ENCODE measurements at regions not wholly inside any gene's neighbourhood (a gene's known extent, or its start where the extent isn't known, plus 50 kb on each side); places are given as distances from the start of the nearest gene placed in this dataset.

DNA sequence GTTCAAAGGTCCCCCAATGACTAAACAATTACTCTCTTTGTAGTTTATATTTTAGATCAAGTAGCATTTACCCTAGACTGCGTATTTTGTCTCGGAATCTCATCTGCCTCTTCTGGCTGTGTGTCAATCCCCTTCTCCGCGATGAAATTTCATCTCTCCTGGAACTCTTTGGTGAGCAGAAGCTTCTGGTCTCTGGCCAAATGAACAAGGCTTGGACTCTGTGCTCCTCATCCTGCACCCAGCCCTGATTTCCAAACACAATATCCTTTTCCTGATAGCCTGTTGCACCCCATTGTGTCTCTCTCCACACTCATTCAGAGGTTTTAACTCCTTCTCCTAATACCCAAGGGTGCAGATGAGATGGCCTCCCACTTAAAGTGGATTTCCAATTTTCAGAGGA lies 609.4 kb upstream of the CDH5 start:
- Mint-ChIP-seq H3K27me3 (ENCODE audit: low read depth) (peaks cover 6% of the 10 kb centered on the region), H3K4me1 (peaks cover 6% of the 10 kb centered on the region), H3K36me3 (ENCODE audit: low read depth) (no peaks in the 10 kb centered on the region), H3K9me3 (no peaks in the 10 kb centered on the region), H3K27ac (ENCODE audit: unreplicated experiment) (no peak overlapping the region), H3K4me3 (no peak overlapping the region)
- TF ChIP-seq, protein P1, sequence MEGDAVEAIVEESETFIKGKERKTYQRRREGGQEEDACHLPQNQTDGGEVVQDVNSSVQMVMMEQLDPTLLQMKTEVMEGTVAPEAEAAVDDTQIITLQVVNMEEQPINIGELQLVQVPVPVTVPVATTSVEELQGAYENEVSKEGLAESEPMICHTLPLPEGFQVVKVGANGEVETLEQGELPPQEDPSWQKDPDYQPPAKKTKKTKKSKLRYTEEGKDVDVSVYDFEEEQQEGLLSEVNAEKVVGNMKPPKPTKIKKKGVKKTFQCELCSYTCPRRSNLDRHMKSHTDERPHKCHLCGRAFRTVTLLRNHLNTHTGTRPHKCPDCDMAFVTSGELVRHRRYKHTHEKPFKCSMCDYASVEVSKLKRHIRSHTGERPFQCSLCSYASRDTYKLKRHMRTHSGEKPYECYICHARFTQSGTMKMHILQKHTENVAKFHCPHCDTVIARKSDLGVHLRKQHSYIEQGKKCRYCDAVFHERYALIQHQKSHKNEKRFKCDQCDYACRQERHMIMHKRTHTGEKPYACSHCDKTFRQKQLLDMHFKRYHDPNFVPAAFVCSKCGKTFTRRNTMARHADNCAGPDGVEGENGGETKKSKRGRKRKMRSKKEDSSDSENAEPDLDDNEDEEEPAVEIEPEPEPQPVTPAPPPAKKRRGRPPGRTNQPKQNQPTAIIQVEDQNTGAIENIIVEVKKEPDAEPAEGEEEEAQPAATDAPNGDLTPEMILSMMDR (conservative IDR thresholded peaks at IDR 0.05), result no peak
- no peak for DNase-seq (ENCODE audit: low read depth, low spot score)

DNA sequence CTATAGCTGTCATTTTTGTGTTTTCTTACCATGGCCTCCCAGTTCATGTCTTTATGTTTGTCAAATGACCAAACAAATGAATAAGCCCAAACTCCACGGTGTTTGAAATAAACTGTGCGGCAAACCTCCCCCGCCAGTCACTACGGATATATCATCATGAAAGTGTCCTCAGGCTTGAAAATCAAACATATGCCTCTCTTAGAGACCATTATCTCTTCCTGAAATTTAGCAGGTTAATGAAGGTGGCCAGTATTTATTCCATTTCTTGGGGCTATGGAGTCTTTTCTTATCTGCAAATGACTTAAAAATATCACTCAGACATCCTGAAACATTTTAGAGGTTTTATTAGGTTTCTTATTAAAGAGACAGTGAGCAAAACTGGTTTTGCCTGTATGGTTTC lies 610.3 kb upstream of the CDH5 start:
- Mint-ChIP-seq H3K4me3 (no peak overlapping the region), H3K27me3 (ENCODE audit: low read depth) (peaks cover 6% of the 10 kb centered on the region), H3K4me1 (peaks cover 6% of the 10 kb centered on the region), H3K9me3 (no peaks in the 10 kb centered on the region), H3K27ac (ENCODE audit: unreplicated experiment) (no peak overlapping the region), H3K36me3 (ENCODE audit: low read depth) (no peaks in the 10 kb centered on the region)
- TF ChIP-seq, protein P1 (conservative IDR thresholded peaks at IDR 0.05), result no peak
- DNase-seq (ENCODE audit: low read depth, low spot score), result no peak

DNA sequence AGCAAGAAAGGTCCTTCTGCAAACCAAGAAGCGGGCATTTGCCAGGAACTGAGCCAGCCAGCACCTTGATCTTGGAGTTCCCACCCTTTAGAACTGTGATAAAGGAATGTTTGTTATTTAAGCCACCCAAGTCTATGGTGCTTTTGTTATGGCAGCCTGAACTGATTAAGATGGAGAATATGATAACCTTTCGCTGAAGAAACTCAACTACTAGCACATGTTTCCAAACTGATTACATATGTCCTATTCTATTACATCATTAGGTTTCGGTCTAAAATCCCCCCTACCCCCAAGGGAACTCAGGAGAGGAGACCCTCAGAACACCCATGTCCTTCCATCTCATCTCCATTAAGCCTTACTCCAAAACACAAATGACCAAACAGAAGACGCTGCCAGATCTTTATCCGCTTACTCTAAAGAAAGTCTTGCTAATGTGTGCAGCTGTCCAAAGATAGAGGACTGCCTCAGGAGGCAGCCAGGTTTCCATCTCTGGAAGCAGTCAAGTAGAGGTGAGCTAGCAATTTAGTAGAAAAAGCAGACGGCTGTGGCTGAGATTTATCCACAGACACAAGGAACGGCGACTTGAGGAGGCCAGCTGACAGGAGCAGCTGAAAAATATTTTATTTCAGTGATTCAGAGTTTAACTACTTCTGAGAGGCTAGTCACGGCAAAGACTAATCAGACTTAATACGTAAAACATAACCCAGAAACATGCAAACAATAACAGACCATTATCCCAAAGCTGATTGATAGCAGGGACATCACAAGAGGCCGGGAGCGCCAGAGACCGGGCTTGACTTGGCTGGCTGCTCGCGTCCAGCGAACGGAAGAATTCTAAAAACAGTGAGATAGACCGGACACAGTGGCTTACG lies 611.4 kb upstream of the CDH5 start:
- H3K36me3 Mint-ChIP-seq (ENCODE audit: low read depth), result no peaks in the 10 kb centered on the region
- no peak for DNase-seq (ENCODE audit: low read depth, low spot score)
- H3K4me3 Mint-ChIP-seq, result no peak overlapping the region
- H3K27me3 Mint-ChIP-seq (ENCODE audit: low read depth), result peaks cover 8% of the 10 kb centered on the region
- H3K4me1 Mint-ChIP-seq, result peaks cover 6% of the 10 kb centered on the region
- H3K9me3 Mint-ChIP-seq, result no peaks in the 10 kb centered on the region
- TF ChIP-seq, protein P1 (conservative IDR thresholded peaks at IDR 0.05), result no peak
- H3K27ac Mint-ChIP-seq (ENCODE audit: unreplicated experiment), result no peak overlapping the region

DNA sequence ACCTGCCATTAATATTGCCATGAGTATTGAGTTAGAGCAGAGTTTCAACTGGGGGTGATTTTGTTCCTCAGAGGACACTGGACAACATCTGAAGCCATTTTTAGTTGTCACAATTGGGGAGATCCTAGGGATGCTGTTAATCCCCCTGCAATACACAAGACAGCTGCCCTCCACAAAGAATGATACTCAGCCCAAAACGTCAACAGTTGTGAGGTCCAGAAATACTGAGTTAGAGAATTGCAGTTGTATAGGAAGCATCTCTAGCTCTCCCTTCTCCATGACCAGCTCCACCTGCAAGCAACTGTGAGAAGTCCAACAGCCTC lies 614.0 kb upstream of the CDH5 start:
- H3K4me3 Mint-ChIP-seq, result no peak overlapping the region
- no peaks in the 10 kb centered on the region for H3K36me3 Mint-ChIP-seq (ENCODE audit: low read depth)
- no peak overlapping the region for H3K27ac Mint-ChIP-seq (ENCODE audit: unreplicated experiment)
- DNase-seq (ENCODE audit: low read depth, low spot score), result no peak
- H3K4me1 Mint-ChIP-seq, result peaks cover 13% of the 10 kb centered on the region
- peaks cover 8% of the 10 kb centered on the region for H3K27me3 Mint-ChIP-seq (ENCODE audit: low read depth)
- TF ChIP-seq, protein P1 (conservative IDR thresholded peaks at IDR 0.05), result no peak
- H3K9me3 Mint-ChIP-seq, result no peaks in the 10 kb centered on the region

DNA sequence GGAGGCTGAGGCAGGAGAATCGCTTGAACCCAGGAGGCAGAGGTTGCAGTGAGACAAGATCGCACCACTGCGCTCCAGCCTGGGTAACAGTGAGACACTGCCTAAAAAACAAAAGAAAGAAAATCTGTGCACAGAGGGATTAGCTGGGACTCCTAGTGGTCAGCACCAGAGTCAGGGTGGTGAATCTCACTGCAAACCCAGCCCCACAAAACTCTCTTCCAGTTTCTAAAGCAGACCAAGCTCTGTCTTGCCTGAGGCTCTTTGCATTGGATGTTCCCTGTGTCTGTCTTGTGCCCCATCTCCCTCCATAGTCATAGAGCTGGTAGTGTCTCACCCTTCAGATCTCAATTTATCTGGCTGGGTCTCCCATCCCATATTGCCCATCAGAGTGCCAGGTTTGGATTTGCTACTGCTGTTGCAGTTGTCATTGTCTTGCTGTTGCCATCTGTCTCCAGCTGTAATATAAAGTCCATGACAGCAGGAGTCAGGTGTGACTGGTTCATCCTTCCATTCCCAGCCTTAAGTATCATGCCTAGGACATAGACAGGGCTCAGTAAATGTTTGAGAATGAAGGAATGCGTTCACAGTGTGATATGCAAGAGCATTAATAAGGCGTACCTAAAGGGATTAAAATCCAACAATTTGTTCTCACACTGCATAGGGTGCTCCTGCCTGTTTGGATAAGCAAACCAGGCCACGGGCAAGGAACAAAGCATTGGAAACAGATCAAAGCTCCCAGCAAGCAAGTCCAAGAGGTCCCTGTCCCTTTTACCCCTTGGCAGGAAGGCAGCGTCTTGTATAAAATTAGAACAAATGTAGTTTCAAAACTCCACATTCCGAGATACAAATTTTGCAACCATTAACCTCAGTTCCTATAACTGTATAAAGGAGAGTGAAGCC lies 614.6 kb upstream of the CDH5 start:
- H3K4me3 Mint-ChIP-seq, result no peak overlapping the region

More for the DNA sequence above, 614.6 kb upstream of the CDH5 start:
- H3K27me3 Mint-ChIP-seq (ENCODE audit: low read depth), result peaks cover 6% of the 10 kb centered on the region
- peaks cover 13% of the 10 kb centered on the region for H3K4me1 Mint-ChIP-seq
- no peak overlapping the region for H3K27ac Mint-ChIP-seq (ENCODE audit: unreplicated experiment)
- no peaks in the 10 kb centered on the region for H3K36me3 Mint-ChIP-seq (ENCODE audit: low read depth)
- no peak for DNase-seq (ENCODE audit: low read depth, low spot score)
- TF ChIP-seq, protein P1 (conservative IDR thresholded peaks at IDR 0.05), result no peak
- H3K9me3 Mint-ChIP-seq, result no peaks in the 10 kb centered on the region
